ENCODE measurements at regions not wholly inside any gene's neighbourhood (a gene's known extent, or its start where the extent isn't known, plus 50 kb on each side); places are given as distances from the start of the nearest gene placed in this dataset.

DNA sequence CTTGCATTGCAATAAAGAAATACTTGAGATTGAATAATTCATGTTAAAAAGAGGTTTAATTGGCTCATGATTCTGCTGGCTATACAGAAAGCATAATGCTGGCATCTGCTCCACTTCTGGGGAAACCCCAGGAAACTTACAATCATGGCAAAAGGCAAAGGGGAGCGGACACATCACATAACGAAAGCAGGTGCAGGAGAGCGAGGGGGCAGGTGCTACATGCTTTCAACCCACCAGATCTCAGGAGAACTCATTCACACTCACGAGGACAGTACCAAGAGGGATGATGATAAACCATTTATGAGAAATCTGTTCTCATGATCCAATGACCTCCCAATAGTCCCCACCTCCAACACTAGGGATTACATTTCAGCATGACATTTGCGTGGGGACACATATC lies 172.6 kb downstream of the RASSF9 start:
- H3K4me2 ChIP-seq (ENCODE audit: low read length), result no peak overlapping the region
- H3K4me3 Mint-ChIP-seq (ENCODE audit: unreplicated experiment), result no peak overlapping the region
- FAIRE-seq, result no peak

GRCh38 chr12:85664429-85664828 lies 171.8 kb downstream of the RASSF9 start:
- H3K4me3 ChIP-seq (ENCODE audit: insufficient read depth, low read depth, low read length), result no peak overlapping the region
- H3K79me2 ChIP-seq (ENCODE audit: insufficient read depth, low read length), result no peaks in the 10 kb centered on the region
- Mint-ChIP-seq H3K9me3 (ENCODE audit: unreplicated experiment) (peaks cover 7% of the 10 kb centered on the region), H3K4me3 (ENCODE audit: unreplicated experiment) (no peak overlapping the region), H3K36me3 (ENCODE audit: low read depth, unreplicated experiment) (no peaks in the 10 kb centered on the region), H3K27ac (ENCODE audit: unreplicated experiment) (no peak overlapping the region), H3K4me1 (ENCODE audit: low read depth, unreplicated experiment) (no peaks in the 10 kb centered on the region), H3K27me3 (ENCODE audit: low read depth, unreplicated experiment) (no peaks in the 10 kb centered on the region)
- H3K4me1 ChIP-seq (ENCODE audit: insufficient read depth, low read length), result no peaks in the 10 kb centered on the region
- FAIRE-seq, result no peak
- DNase-seq (ENCODE audit: low read depth), result no peak
- no peak for TF ChIP-seq EZH2 (IDR thresholded peaks at IDR 0.05; ENCODE audit: insufficient read depth, low read length)
- TF ChIP-seq, protein P1, sequence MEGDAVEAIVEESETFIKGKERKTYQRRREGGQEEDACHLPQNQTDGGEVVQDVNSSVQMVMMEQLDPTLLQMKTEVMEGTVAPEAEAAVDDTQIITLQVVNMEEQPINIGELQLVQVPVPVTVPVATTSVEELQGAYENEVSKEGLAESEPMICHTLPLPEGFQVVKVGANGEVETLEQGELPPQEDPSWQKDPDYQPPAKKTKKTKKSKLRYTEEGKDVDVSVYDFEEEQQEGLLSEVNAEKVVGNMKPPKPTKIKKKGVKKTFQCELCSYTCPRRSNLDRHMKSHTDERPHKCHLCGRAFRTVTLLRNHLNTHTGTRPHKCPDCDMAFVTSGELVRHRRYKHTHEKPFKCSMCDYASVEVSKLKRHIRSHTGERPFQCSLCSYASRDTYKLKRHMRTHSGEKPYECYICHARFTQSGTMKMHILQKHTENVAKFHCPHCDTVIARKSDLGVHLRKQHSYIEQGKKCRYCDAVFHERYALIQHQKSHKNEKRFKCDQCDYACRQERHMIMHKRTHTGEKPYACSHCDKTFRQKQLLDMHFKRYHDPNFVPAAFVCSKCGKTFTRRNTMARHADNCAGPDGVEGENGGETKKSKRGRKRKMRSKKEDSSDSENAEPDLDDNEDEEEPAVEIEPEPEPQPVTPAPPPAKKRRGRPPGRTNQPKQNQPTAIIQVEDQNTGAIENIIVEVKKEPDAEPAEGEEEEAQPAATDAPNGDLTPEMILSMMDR (IDR thresholded peaks at IDR 0.05; ENCODE audit: insufficient read depth, low read depth, low read length), result no peak
- no peaks in the 10 kb centered on the region for H4K20me1 ChIP-seq (ENCODE audit: insufficient read depth, low read length)
- no peak overlapping the region for H3K4me2 ChIP-seq (ENCODE audit: low read length)
- H3K36me3 ChIP-seq (ENCODE audit: insufficient read depth, low read length), result no peaks in the 10 kb centered on the region
- H2AFZ ChIP-seq (ENCODE audit: low read depth, low read length), result no peak overlapping the region
- no peak overlapping the region for H3K9ac ChIP-seq (ENCODE audit: low read length)
- H3K27ac ChIP-seq (ENCODE audit: low read depth, low read length), result no peak overlapping the region
- H3K9me3 ChIP-seq (ENCODE audit: insufficient read depth, low read depth, low read length), result no peaks in the 10 kb centered on the region
- H3K27me3 ChIP-seq (ENCODE audit: insufficient read depth, low read length), result no peaks in the 10 kb centered on the region

More for the DNA sequence above, 172.6 kb downstream of the RASSF9 start:
- Histone ChIP-seq H3K27ac (ENCODE audit: low read depth, low read length) (no peak overlapping the region), H4K20me1 (ENCODE audit: insufficient read depth, low read length) (no peaks in the 10 kb centered on the region), H3K36me3 (ENCODE audit: insufficient read depth, low read length) (no peaks in the 10 kb centered on the region), H3K27me3 (ENCODE audit: insufficient read depth, low read length) (no peaks in the 10 kb centered on the region), H3K4me1 (ENCODE audit: insufficient read depth, low read length) (no peaks in the 10 kb centered on the region), H3K9ac (ENCODE audit: low read length) (no peak overlapping the region), H2AFZ (ENCODE audit: low read depth, low read length) (no peak overlapping the region), H3K4me3 (ENCODE audit: insufficient read depth, low read depth, low read length) (no peak overlapping the region), H3K9me3 (ENCODE audit: insufficient read depth, low read depth, low read length) (peaks cover 5% of the 10 kb centered on the region), H3K79me2 (ENCODE audit: insufficient read depth, low read length) (no peaks in the 10 kb centered on the region)
- no peaks in the 10 kb centered on the region for H3K4me1 Mint-ChIP-seq (ENCODE audit: low read depth, unreplicated experiment)
- no peak for DNase-seq (ENCODE audit: low read depth)
- no peaks in the 10 kb centered on the region for H3K27me3 Mint-ChIP-seq (ENCODE audit: low read depth, unreplicated experiment)
- H3K27ac Mint-ChIP-seq (ENCODE audit: unreplicated experiment), result no peak overlapping the region
- TF ChIP-seq, protein P1 (IDR thresholded peaks at IDR 0.05; ENCODE audit: insufficient read depth, low read depth, low read length), result no peak
- no peak for TF ChIP-seq EZH2 (IDR thresholded peaks at IDR 0.05; ENCODE audit: insufficient read depth, low read length)
- no peaks in the 10 kb centered on the region for H3K36me3 Mint-ChIP-seq (ENCODE audit: low read depth, unreplicated experiment)
- H3K9me3 Mint-ChIP-seq (ENCODE audit: unreplicated experiment), result peaks cover 11% of the 10 kb centered on the region

DNA sequence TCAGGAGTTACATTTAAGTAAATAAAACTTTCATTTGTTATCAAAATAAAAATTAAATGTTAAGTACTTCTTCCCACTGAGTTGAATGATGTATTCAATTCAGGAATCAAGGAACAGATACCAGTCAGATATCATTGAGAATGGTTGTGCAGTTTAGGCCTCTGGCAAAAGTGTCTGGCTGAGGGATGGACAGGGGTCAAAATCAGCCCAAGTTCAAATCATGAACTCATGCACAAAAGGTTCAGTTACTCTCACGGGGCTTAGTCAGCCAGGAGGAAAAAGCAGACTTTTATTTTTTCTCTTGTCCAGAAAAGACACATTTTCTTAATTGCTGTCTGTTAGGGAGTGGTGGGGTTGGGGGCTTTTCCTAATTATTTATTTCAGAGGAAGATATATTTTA lies 166.3 kb downstream of the RASSF9 start:
- FAIRE-seq, result no peak
- no peak overlapping the region for H3K9ac ChIP-seq (ENCODE audit: low read length)
- H3K79me2 ChIP-seq (ENCODE audit: insufficient read depth, low read length), result no peaks in the 10 kb centered on the region
- no peaks in the 10 kb centered on the region for H3K27me3 Mint-ChIP-seq (ENCODE audit: low read depth, unreplicated experiment)
- no peaks in the 10 kb centered on the region for H3K4me1 ChIP-seq (ENCODE audit: insufficient read depth, low read length)
- no peak for TF ChIP-seq EZH2 (IDR thresholded peaks at IDR 0.05; ENCODE audit: insufficient read depth, low read length)
- TF ChIP-seq, protein P1 (IDR thresholded peaks at IDR 0.05; ENCODE audit: insufficient read depth, low read depth, low read length), result no peak
- no peak overlapping the region for H3K27ac ChIP-seq (ENCODE audit: low read depth, low read length)
- no peaks in the 10 kb centered on the region for H3K36me3 ChIP-seq (ENCODE audit: insufficient read depth, low read length)
- no peaks in the 10 kb centered on the region for H3K4me1 Mint-ChIP-seq (ENCODE audit: low read depth, unreplicated experiment)
- no peaks in the 10 kb centered on the region for H3K27me3 ChIP-seq (ENCODE audit: insufficient read depth, low read length)
- no peak overlapping the region for H2AFZ ChIP-seq (ENCODE audit: low read depth, low read length)
- no peaks in the 10 kb centered on the region for H3K9me3 ChIP-seq (ENCODE audit: insufficient read depth, low read depth, low read length)
- H3K4me2 ChIP-seq (ENCODE audit: low read length), result no peak overlapping the region
- H3K4me3 Mint-ChIP-seq (ENCODE audit: unreplicated experiment), result no peak overlapping the region
- peaks cover 2% of the 10 kb centered on the region for H3K9me3 Mint-ChIP-seq (ENCODE audit: unreplicated experiment)
- no peaks in the 10 kb centered on the region for H4K20me1 ChIP-seq (ENCODE audit: insufficient read depth, low read length)
- H3K27ac Mint-ChIP-seq (ENCODE audit: unreplicated experiment), result no peak overlapping the region
- no peaks in the 10 kb centered on the region for H3K36me3 Mint-ChIP-seq (ENCODE audit: low read depth, unreplicated experiment)
- no peak for DNase-seq (ENCODE audit: low read depth)
- no peak overlapping the region for H3K4me3 ChIP-seq (ENCODE audit: insufficient read depth, low read depth, low read length)

Data from astrocyte (in vitro differentiated cells and primary cell).